Hepatocyte (in vitro differentiated cells): ENCODE measurements at regions not wholly inside any gene's neighbourhood (a gene's known extent, or its start where the extent isn't known, plus 50 kb on each side); places are given as distances from the start of the nearest gene placed in this dataset.

Source experiments
- DNase-seq: peaks from one replicate; pipeline ENCODE4 v3.0.0-alpha.2; 2016; ENCODE audit warnings: low spot score
- H2AFZ ChIP-seq: fragments of 200-600 bp; sonication (generic); 2 replicates; pipeline ENCODE4 v1.6.0; 2016; ENCODE audit warnings: antibody characterized with exemption, mild to moderate bottlenecking
- H3K27ac ChIP-seq: fragments of 200-600 bp; sonication (generic); 2 replicates; pipeline ENCODE4 v1.5.1; 2016; ENCODE audit warnings: mild to moderate bottlenecking
- H3K27me3 ChIP-seq: fragments of 200-600 bp; sonication (generic); 2 replicates; pipeline ENCODE4 v1.6.1; 2016
- H3K36me3 ChIP-seq: fragments of 200-600 bp; sonication (generic); replicated peaks from 2 replicates; pipeline ENCODE4 v1.5.1; 2016; ENCODE audit warnings: low read depth; ENCODE audit not compliant: insufficient read depth
- H3K4me1 ChIP-seq: fragments of 200-600 bp; sonication (generic); 2 replicates; pipeline ENCODE4 v1.5.1; 2016; ENCODE audit warnings: mild to moderate bottlenecking, moderate library complexity; ENCODE audit not compliant: insufficient read depth
- H3K4me2 ChIP-seq: fragments of 200-600 bp; sonication (generic); 2 replicates; pipeline ENCODE4 v1.6.0; 2016
- H3K4me3 ChIP-seq: fragments of 200-600 bp; sonication (generic); 2 replicates; pipeline ENCODE4 v1.5.1; 2016; ENCODE audit warnings: mild to moderate bottlenecking
- H3K79me2 ChIP-seq: fragments of 200-600 bp; sonication (generic); 2 replicates; pipeline ENCODE4 v1.6.0; 2017; ENCODE audit warnings: mild to moderate bottlenecking
- H3K9me2 ChIP-seq: fragments of 200-600 bp; sonication (generic); replicated peaks from 2 replicates; pipeline ENCODE4 v1.6.0; 2017; ENCODE audit warnings: mild to moderate bottlenecking; ENCODE audit not compliant: insufficient read depth
- H3K9me3 ChIP-seq: fragments of 200-600 bp; sonication (generic); 2 replicates; pipeline ENCODE4 v1.5.1; 2016; ENCODE audit warnings: low read depth, mild to moderate bottlenecking
- H4K20me1 ChIP-seq: fragments of 200-600 bp; sonication (generic); 2 replicates; pipeline ENCODE4 v1.6.0; 2016; ENCODE audit warnings: mild to moderate bottlenecking; ENCODE audit not compliant: insufficient read depth, poor library complexity, severe bottlenecking
- CTCF ChIP-seq: fragments of 200-600 bp; sonication (generic); IDR thresholded peaks from 2 replicates; pipeline ENCODE4 v1.5.1; 2016; ENCODE audit warnings: antibody characterized with exemption, mild to moderate bottlenecking; ENCODE audit not compliant: poor library complexity
- EZH2 ChIP-seq: fragments of 200-600 bp; sonication (generic); IDR thresholded peaks from 2 replicates; pipeline ENCODE4 v1.6.1; 2016; ENCODE audit warnings: antibody characterized with exemption, mild to moderate bottlenecking, borderline replicate concordance
- EZH2phosphoT487 ChIP-seq: fragments of 200-600 bp; sonication (generic); IDR thresholded peaks from one replicate; pipeline ENCODE4 v1.6.1; 2018; ENCODE audit warnings: antibody characterized with exemption, mild to moderate bottlenecking, low read depth, moderate library complexity; ENCODE audit not compliant: unreplicated experiment, severe bottlenecking
- WGBS: methylation state at CpG from one replicate; pipeline ENCODE4 v1.1.6; 2016; ENCODE audit warnings: low lambda C conversion rate; ENCODE audit errors: missing lambda C conversion rate; 5-methylcytosine and 5-hydroxymethylcytosine counted together

DNA sequence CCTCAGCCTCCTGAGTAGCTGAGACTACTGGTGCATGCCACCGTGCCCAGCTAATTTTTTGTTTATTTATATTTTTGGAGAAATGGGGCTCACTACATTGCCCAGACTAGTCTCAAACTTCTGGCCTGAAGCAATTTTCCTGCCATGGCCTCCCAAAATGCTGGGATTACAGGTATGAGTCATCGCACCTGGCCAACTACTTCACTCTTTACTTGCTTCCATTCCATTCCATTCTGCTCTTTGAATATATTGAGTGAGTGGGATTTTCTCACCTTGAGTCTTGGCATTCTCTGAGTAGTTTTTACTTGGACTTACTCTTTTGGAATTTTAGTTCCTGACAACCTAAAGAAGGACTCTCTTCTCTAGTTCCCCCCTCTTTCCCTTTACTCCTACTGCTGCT is 93.8 kb upstream of the UNC13C start:
- H3K36me3 ChIP-seq, result no peaks in the 10 kb centered on the region

DNA sequence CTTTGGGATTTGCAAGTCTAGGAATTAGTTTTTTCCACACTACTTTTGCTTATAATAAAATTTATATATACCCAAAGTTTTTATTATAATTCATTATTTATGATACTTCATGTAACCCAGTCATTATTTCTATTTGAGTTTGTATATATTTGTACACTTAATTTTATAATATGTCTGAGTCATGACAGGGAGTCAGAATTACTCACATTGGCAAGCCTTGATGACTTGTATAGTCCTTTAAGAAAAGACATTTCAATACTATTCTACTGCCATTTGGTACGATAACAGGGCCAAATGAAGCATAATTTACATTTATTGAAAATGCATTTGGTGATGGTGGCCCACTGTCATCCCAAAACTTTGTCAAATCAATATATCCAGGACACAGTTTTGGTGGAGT is 95.9 kb upstream of the UNC13C start:
- Histone ChIP-seq H4K20me1 (no peaks in the 10 kb centered on the region), H3K36me3 (no peaks in the 10 kb centered on the region), H3K9me2 (no peaks in the 10 kb centered on the region), H3K79me2 (no peaks in the 10 kb centered on the region), H2AFZ (no peak overlapping the region), H3K4me3 (no peak overlapping the region), H3K27ac (no peak overlapping the region), H3K27me3 (no peaks in the 10 kb centered on the region), H3K4me1 (no peaks in the 10 kb centered on the region), H3K4me2 (no peak overlapping the region), H3K9me3 (no peaks in the 10 kb centered on the region)
- 0% methylated on average over 1 of the region's 1 CpG for WGBS
- TF ChIP-seq CTCF (no peak), EZH2phosphoT487 (no peak), EZH2 (no peak)
- DNase-seq, result no peak

More for the DNA sequence above, 93.8 kb upstream of the UNC13C start:
- Histone ChIP-seq H3K9me3 (no peaks in the 10 kb centered on the region), H3K9me2 (no peaks in the 10 kb centered on the region), H3K4me2 (no peak overlapping the region), H3K27me3 (no peaks in the 10 kb centered on the region), H2AFZ (no peak overlapping the region), H3K27ac (no peak overlapping the region), H3K4me3 (no peak overlapping the region), H3K79me2 (no peaks in the 10 kb centered on the region), H3K4me1 (no peaks in the 10 kb centered on the region), H4K20me1 (no peaks in the 10 kb centered on the region)
- 90% methylated on average over 2 of the region's 2 CpGs for whole genome bisulfite sequencing
- DNase-seq, result no peak
- TF ChIP-seq CTCF (no peak), EZH2 (no peak), EZH2phosphoT487 (no peak)

- Histone ChIP-seq H3K36me3 (no peaks in the 10 kb centered on the region), H3K27ac (no peak overlapping the region), H3K4me1 (no peaks in the 10 kb centered on the region), H3K27me3 (no peaks in the 10 kb centered on the region), H3K9me3 (no peaks in the 10 kb centered on the region), H3K4me2 (no peak overlapping the region), H4K20me1 (no peaks in the 10 kb centered on the region), H3K4me3 (no peak overlapping the region), H3K9me2 (no peaks in the 10 kb centered on the region), H2AFZ (no peak overlapping the region), H3K79me2 (no peaks in the 10 kb centered on the region)
- no peak for DNase-seq
- TF ChIP-seq CTCF, result no peak
- TF ChIP-seq EZH2, result no peak
- TF ChIP-seq EZH2phosphoT487, result no peak
- WGBS, result 71% methylated on average over 8 of the region's 8 CpGs
These were observed 97.9 kb upstream of the UNC13C start for GRCh38 chr15:53880357-53880756.

DNA sequence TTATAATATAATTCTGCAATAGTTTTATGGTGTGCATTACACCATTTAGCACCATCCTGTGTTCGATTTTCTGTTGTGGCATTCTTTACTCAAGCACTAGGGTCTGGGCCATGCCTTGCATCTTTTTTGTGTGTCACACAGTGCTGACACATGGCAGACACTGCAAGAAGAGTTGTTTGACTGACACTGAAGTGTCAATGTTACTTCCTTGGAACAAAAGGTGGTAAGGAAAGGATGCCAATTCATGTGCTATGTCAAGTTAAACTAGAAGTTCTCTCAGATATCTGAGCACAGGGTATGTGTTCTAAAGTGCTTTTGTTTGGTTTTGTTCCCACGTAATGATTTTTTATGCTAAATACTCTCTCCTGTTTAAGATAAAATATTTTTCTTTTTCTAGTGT is 102.5 kb upstream of the UNC13C start:
- Histone ChIP-seq H3K9me3 (no peaks in the 10 kb centered on the region), H3K27ac (no peak overlapping the region), H3K79me2 (no peaks in the 10 kb centered on the region), H3K9me2 (no peaks in the 10 kb centered on the region), H4K20me1 (no peaks in the 10 kb centered on the region), H3K27me3 (no peaks in the 10 kb centered on the region), H3K4me2 (no peak overlapping the region), H2AFZ (no peak overlapping the region), H3K36me3 (no peaks in the 10 kb centered on the region), H3K4me3 (no peak overlapping the region), H3K4me1 (no peaks in the 10 kb centered on the region)
- 76% methylated on average over 2 of the region's 2 CpGs for WGBS
- TF ChIP-seq EZH2 (no peak), CTCF (no peak), EZH2phosphoT487 (no peak)
- no peak for DNase-seq
